GM18909 (cell line): ENCODE measurements at regions not wholly inside any gene's neighbourhood (a gene's known extent, or its start where the extent isn't known, plus 50 kb on each side); places are given as distances from the start of the nearest gene placed in this dataset.
A peak's percentile ranks its signal among the peaks of the same experiment; 100 is the strongest.

ENCODE experiments used
- ATAC-seq: cut with Tn5 transposase; IDR thresholded peaks from one replicate; pipeline ENCODE4 v1.9.1; 2021; ENCODE audit warnings: mild to moderate bottlenecking; ENCODE audit not compliant: unreplicated experiment, poor library complexity

DNA sequence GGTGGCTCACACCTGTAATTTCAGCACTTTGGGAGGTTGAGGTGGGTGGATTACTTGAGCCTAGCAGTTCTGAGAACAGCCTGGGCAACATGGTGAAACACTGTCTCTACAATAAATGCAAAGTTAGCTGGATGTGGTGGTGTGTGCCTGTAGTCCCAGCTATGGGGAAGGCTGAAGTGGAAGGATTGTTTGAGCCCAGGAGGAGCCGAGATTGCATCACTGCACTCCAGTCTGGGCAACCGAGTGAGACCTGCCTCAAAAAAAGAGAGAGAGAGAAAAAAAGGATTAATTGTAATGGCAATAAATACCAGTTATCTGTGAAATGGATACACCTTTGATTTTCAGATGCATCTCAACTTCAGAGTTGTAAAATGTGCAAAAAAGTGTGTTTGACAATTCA, 58.8 kb downstream of the SPRY1 start:
- no peak for ATAC-seq

DNA sequence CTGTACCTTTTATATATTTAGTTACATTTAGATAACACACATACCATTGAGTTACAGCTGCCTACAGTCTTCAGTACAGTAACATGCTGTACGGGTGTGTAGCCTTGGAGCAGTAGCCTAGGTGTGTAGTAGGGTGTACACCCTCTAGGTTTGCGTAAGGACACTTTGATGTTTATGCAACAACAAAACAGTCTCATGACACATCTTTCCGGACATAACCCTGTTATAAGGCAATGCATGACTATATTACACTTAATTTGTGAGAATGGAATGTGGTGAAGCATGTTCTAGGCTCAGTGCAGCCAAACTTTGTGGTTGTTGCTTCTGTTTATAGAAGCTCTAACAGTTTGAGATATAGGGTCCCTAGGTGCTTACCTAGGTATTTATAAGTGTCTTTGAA, 65.4 kb downstream of the SPRY1 start:
- ATAC-seq, result no peak

DNA sequence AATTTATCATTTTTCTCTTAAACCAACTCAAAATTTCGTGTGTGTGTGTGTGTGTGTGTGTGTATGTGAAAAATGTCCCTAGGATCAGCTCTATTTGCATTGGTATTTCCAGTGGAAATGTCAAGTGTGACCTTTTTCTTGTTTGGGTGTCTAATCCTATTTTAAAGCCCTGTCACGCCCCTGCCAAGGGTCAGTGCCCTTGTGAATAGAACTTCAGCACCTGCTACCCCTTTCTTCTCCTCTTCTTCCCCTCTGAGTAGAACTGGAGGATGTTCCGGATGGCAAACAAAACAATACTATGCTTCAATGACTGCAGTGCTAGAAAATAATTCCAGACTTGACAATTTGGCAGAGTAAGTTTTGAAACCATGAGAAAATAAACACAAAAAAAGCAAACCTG, 67.3 kb downstream of the SPRY1 start:
- no peak for ATAC-seq

DNA sequence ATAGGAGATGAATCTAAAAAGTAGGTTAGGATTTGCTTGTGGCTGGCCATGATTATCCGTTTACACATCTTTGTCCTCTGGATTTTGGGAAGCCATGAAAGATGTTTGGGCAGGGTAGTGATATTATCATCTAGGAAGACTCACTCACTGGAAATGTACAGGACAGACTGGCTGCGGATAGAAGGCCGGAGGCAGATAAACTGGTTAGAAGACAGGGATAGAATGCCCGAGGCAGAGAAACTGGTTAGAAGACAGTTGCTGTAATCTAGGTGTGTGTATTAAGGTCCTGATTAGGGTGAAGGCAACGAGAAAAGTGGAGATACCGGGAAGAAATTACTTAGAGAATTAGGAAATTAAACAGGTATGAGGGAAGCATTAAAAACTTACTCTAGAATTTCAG, 68.8 kb downstream of the SPRY1 start:
- no peak for ATAC-seq

DNA sequence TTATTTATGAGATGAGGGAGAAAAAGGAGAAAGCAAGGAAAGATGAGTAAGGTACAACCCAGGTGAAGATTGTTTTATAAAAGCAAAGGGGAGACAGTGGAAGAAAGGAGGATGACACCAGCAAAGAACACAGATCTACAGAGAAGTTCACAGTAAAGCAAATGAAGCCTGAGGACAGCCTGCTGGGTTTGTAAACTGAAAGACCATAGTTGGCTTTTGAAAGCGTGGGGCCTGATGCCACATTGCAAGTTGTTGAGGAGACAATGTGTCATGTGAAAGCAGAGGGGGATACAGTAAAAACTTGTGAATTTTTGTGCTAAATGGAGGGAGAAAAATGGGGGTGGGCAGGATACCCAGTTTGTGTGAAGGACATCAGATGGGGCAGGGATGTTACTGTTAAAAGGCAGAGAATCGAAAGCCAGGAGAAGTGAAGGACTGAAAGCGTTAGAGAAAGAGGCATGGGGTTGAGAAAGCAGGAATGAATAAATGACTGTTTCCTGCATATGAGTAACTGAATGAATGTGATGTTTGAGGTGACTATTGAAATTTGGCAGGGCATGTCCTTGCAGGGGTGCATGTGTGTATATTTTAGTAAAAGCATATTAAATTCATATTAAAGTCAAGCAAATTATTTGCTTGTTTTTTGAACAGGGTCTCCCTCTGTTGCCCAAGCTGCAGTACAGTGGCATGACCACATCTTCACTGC, 69.6 kb downstream of the SPRY1 start:
- no peak for ATAC-seq

DNA sequence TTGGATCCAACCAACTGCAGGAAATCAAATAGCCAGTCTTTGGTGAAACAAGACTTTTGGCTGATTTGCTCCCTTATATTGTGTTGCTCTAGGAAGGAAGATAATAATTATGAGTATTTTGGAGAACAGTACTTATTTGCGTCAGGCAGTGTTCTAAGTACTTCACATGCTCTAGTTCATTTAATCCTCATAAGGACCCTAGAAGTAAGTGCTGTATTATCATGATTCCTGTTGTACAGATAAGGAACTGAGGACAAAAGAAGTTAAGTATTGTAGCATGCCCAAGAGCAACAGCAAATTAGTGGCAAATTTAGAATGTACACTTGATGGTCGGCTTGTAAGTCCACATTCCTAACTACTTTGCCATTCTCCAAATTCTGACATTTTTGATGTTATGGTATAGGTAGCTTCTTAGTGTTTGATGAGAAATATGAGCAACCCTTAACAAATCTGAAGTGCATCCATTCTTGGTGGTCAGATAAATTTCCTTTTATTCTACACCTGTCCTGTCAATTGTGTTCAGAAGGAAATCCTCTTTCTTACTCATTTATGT, 72.0 kb downstream of the SPRY1 start:
- ATAC-seq, result no peak

DNA sequence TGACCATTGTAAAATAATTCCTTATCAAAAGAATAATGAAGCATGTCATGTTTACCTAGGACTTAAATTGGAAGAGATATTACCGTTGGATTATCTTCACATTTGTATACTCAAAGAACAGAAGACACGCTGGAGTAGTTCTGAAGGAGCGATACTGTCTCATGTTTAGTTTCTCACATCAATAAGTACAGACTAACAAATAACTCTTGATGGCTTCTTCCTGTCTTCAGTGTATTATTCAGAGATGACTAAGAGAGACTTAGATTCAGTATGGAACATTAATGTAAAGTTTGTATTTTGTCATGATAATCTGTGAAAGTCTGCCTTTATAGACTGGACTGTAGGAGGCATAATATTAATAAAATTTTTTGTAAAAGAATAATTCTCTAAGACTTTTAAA, 72.7 kb downstream of the SPRY1 start:
- ATAC-seq, result no peak

DNA sequence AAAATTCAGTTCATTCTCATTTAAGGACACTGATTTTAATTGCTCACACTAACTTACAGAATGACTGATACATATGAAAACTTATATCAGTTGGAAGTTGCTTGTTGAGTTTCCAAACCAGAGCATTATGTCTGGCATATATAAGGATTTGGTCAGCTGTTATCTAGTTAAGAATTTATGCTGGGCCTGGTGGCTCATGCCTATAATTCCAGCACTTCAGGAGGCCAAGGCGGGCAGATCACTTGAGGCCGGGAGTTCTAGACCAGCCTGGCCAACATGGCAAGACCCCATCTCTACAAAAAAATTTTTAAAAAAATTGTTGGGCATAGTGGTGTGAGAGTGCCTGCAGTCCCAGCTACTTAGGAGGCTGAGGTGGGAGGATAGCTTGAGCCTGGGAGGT, 73.1 kb downstream of the SPRY1 start:
- ATAC-seq, result no peak

DNA sequence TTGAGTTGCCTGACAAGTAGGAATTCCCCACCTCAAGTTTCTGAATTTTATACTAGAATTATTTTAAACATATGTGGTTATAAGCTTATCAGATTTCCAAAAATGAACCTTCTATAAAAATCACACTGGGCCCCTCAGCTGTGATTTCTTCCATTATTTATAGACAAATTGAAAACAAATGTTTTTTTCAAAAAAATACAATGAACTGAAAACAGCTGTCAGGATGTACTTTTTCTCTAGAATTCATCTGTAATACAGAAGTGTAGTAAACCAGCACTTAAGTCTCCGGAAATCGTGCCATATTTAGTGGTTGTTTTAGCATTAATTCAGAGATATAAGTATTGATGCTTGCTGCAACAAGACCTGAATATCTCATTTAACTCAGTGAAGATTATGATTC, 74.0 kb downstream of the SPRY1 start:
- no peak for ATAC-seq

DNA sequence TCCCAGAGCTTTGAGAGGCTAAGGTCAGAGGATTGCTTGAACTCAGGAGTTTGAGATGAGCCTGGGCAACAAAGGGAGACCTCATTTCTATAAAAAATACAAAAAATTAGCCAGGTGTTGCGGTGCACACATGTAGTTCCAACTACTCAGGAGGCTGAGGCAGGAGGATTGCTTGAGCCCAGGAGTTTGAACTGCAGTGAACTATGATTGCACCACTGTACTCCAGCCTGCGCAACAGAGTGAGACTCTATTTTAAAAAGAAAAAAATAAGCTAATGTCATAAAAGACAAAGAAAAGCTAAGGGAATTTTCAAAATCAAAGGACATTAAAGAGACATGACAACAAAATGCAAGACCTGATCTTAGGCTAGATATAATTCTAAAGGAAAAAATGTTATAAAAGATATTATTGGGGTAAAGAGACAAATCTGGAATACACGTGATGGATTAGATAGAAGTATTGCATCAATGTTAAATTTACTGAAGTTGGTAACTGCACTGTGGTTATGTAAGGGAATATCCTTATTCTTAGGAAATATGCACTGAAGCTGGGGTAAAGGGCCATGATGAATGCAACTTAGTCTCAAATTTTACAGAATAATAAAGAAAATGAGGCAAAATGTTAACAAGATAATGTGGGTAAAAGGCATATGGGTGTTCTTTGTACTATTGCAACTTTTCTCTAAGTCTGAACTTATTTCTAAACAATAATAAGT, 75.2 kb downstream of the SPRY1 start:
- no peak for ATAC-seq

DNA sequence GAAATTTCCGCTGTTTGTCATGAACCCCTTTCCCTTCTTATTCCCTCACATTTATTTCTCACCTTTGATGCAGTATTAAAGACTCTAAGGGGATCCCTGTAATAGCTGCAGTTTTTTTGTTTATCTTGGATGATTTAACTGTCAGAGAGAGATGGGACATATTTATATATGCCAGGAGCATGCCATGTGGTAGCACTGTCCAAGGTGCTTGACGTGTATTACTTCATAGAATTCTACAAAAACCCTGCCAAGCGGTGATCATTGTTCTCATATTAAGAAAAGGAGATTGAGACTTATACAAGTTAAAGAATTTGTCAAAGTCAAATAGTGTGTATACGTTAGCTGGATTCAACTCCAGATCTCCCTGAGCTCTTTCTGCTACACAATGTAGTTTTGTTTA, 78.2 kb downstream of the SPRY1 start:
- no peak for ATAC-seq

DNA sequence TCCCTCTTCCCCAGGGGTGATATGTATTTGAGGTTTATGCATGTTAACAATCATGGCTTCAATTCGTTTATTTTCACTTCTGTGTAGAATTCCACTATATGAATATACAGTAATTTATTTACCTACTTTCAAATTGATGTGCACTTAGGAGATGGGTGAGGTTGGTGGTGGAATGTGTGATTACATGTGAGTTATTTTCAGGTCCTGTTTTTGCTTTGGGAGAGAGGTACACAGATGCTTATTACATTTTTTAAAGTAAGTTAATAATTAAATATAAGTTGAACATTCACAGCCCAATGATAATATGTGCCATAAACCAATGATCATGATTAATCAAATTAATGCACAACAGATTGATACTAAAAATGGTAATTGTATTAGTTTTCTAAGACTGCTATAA, 79.5 kb downstream of the SPRY1 start:
- peak; percentile 48 for ATAC-seq

DNA sequence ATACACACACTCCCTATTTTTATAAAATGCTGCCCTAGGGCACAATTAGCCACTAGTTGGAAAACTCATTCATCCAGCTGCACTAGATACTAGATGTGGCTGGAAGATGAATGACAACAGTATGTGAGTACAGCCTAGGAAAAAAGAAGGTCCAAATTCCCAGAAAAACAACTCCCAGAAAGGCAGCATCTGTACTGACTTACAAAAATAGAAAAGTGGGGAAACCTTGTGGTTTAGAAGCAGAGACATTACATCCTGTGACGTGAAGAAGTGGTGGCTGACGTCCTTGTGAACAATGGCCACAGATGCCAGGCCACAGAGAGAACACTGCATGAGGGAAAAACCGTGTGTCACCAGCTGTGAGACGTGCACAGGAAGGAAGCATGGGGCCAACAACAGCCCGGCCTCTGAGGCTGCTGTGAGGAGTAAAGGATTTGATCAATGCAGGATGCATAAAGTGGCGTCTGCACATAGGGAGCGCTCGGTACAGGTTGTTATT, 81.2 kb downstream of the SPRY1 start:
- peak; percentile 56 for ATAC-seq

DNA sequence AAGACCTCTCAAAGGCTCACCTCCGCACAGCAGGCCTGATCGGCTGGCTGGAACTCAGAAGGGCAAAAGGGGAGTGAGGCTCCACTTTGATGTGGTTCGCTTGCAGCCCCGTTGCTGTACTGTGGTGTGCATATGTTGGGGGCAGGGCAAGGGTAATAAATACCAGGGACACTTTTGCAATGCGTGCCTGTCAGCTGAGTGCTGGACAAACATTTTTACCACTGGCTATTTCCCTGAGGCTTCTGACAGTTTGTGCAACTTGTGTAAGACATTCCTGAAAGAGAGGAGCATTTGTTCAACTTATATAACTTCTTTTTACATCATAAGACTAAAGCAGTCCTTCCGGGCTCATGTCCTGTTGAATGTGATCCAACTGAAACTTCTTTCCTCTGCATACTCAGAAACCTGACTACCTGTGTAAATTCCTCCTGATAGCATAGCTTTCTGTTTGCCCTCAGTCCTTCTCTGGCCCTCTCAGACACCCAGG, 82.3 kb downstream of the SPRY1 start:
- ATAC-seq, result no peak

DNA sequence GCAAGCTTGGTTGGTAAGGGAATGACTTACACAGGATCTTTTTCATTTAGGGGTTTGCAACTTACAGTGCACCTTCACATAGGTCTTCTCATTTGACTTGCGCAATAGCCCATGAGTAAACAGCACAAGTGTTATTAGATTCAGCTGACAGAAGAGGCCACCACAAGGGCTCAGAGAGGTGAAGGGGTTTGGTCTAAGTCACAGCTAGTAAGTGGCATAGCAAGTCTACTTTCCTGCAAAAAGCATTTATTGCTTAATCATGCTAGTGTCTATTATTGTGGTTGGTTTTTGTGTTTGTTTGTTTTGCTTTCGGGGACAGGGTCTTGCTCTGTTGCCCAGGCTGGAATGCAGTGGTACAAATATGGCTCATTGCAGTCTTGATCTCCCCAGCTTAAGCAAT, 83.3 kb downstream of the SPRY1 start:
- no peak for ATAC-seq

DNA sequence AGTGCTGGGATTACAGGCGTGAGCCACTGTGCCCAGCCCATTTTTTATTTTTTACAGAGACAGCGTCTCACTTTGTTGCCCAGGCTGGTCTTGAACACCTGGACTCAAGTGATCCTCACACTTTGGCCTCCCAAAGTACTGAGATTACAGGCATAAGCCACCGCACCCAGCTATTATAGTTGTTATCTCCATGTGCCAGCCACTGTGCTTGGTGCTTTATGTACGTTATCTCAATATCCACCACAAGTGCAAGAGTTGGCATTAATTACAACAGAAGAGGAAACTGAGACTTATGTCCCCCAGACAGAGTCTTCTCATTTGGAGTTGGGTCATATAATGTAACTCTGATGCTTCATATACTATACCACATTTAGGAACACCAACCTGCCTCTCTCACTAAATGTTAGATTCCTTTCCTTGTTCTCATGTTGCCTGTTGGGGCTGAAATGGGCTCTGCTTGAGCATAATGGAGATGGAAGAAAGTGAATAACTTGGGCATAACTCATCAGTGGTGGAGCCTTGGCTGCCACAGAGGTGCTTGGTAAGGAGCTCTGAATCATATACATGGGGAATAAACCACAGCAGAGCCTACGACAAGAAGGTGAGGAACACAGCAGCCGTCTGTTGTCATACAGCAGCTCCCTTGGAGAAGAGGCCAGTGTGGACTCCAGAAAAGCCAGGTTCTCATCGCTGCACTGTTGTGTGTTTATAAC, 84.3 kb downstream of the SPRY1 start:
- ATAC-seq, result no peak

DNA sequence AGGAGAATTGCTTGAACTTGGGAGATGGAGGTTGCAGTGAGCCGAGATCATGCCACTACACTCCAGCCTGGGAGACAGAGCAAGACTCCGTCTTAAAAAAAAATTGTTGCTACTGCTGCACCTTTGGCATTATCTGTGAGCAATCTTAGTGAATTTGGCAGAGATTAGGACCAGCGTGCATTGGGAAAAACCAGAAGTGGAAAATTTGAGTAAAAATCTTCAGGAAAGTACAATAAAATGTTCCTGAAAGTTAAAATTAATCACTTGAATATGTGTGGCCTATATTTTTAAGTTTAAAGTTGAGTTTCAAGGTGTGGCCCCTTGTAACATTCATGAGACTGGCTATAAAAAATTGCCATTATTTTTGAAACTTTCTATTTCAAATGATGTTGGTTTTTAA, 85.1 kb downstream of the SPRY1 start:
- ATAC-seq, result no peak

DNA sequence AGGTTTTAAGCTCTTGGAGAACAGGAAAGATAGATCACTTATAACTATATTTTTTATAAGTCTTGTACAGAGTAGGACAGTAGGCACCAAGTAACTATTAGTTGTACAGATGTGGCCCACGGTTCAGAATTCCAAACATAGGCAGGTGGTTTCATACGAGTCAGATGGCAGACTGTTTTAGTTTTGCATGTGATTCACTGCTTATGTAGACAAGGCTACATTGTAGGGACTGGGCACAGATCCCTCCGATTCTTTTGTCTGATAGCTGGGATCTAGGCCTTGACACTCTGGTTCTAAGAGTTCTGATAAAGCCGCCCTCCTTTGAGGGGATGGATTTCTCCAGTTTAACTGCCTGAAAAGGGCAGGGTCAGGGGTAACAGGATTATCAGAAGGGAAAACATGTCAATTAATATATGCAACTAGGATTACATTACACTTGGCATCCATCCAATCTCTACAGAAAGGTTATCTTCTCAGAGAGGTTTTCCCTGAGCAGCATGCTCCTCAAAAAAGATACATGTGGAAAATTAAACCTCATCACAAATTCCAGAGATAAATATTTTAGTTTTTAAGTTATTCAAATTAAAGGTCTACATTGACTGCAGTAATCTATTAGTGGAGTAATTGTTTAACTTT, 87.8 kb downstream of the SPRY1 start:
- no peak for ATAC-seq

DNA sequence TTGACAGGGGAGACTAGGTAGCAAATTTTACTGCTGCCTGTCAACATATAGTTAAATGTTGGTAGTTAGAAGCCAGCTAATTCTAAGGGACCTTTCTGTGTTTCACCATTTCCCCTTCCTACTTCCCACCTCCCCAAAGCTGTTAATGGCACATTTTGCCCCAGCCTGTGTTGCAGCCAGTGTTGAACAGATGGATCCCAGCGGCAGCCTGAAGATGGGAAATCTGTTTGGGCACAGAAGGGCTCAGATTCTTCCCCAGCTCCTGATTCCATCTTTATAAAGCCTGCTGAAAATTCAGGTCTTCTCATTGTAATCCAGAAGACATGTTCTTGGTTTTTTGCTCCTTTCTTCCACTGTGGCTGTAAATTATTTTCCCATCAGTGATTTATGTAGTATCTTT, 89.0 kb downstream of the SPRY1 start:
- ATAC-seq, result no peak

DNA sequence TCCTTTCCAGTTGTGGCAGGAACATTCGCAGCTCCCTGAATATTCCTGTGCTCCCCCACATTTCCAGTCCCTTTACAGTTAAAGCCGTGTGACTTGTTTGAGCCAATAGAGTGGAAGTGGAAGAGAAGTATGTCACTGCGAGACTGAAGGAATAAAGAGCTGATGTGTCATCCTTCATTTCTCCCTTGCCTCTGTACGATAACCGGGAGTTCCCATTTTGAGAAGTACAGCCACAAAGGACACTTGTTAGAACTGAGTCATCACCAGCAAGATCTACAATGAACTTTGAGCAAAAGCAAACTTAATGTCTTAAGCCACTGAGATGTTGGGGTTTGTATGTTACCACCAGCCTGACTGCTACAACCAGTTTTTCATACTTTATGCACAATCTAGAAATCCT, 92.3 kb downstream of the SPRY1 start:
- peak; percentile 83 for ATAC-seq
